HL-60 (cell line): ENCODE measurements at regions not wholly inside any gene's neighbourhood (a gene's known extent, or its start where the extent isn't known, plus 50 kb on each side); places are given as distances from the start of the nearest gene placed in this dataset.

Experiments used
- DNase-seq, 2 experiments: peaks; one replicate each; pipeline ENCODE4 v3.0.0-alpha.2; 2010 to 2020; ENCODE audit warnings: low read depth in 1 of 2, low spot score in 1 of 2
- H3K27ac ChIP-seq: fragments of 250-450 bp; sonication (Bioruptor Pico); replicated peaks from 2 replicates; pipeline ENCODE4 v1.5.1; 2020; ENCODE audit warnings: mild to moderate bottlenecking, moderate library complexity
- H3K27me3 ChIP-seq: fragments of 250-450 bp; sonication (Bioruptor Pico); 2 replicates; pipeline ENCODE4 v1.5.1; 2021; ENCODE audit warnings: mild to moderate bottlenecking, moderate library complexity; ENCODE audit not compliant: insufficient read depth, poor library complexity, severe bottlenecking
- H3K4me3 ChIP-seq: replicated peaks from 2 replicates; pipeline ENCODE4 v1.5.1; 2011; ENCODE audit warnings: mild to moderate bottlenecking, control low read depth, low read length; ENCODE audit not compliant: insufficient read depth
- GABPA ChIP-seq: IDR thresholded peaks from 2 replicates; pipeline ENCODE4 v1.6.1; 2012; ENCODE audit warnings: low read depth
- POLR2AphosphoS5 ChIP-seq: IDR thresholded peaks from 2 replicates; pipeline ENCODE4 v1.6.1; 2012; ENCODE audit warnings: low read depth
- SPI1 ChIP-seq: IDR thresholded peaks from 2 replicates; pipeline ENCODE4 v1.6.1; 2012; ENCODE audit warnings: low read depth, mild to moderate bottlenecking, borderline replicate concordance
- TF ChIP-seq, protein P1 (sequence below): IDR thresholded peaks from 2 replicates; pipeline ENCODE4 v1.6.1; 2012; ENCODE audit warnings: low read depth; ENCODE audit not compliant: insufficient replicate concordance
- TF ChIP-seq, protein P2 (sequence below): IDR thresholded peaks from one replicate; pipeline ENCODE4 v1.5.1; 2011; ENCODE audit warnings: low read length, control low read depth, inconsistent platforms; ENCODE audit not compliant: insufficient read depth

DNA sequence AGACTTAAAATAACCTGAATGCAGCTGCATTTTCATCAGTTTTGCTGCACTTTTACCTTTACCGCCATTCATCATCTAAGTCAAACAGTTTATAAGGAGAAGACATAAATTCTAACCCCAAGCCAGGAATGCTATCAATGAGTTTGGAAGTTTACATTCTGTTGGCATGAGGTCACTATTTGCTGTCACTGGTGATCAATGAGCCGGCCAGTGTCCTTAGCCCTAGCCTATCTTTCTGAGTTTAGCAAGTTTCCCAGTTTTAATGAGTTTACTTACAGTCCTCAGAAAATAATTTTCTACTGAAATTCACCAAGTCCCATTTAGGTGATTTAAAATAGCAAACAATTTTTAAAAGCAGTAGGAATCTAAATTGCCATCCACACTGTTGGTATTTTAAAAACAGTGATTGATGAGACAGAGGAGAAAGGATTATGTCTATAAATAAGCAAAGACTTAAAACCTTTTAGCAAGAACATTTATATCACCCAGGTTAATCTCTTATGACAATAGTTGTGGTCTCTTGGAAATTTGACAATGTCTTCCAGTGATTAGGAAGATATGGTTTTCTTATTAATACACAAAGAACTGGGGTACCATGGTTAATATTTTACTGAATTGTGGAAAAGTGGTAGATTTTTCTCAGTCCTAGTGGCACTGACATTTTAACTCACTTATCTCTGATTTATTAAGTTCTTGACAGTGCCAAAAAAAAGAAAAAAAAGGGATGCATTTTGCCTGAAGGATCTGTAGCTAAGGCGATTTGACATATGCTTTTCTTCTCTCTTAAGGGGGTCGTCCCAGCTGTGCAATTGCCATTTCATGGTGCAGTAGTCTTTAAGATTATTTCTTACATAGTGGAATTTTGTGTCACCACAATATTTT lies 443.4 kb upstream of the ANKRD30A start:
- Histone ChIP-seq H3K4me3 (no peak overlapping the region), H3K27me3 (no peaks in the 10 kb centered on the region), H3K27ac (no peak overlapping the region)
- no peak for DNase-seq
- TF ChIP-seq SPI1 (no peak), POLR2AphosphoS5 (no peak), GABPA (no peak)
- TF ChIP-seq, protein P1, sequence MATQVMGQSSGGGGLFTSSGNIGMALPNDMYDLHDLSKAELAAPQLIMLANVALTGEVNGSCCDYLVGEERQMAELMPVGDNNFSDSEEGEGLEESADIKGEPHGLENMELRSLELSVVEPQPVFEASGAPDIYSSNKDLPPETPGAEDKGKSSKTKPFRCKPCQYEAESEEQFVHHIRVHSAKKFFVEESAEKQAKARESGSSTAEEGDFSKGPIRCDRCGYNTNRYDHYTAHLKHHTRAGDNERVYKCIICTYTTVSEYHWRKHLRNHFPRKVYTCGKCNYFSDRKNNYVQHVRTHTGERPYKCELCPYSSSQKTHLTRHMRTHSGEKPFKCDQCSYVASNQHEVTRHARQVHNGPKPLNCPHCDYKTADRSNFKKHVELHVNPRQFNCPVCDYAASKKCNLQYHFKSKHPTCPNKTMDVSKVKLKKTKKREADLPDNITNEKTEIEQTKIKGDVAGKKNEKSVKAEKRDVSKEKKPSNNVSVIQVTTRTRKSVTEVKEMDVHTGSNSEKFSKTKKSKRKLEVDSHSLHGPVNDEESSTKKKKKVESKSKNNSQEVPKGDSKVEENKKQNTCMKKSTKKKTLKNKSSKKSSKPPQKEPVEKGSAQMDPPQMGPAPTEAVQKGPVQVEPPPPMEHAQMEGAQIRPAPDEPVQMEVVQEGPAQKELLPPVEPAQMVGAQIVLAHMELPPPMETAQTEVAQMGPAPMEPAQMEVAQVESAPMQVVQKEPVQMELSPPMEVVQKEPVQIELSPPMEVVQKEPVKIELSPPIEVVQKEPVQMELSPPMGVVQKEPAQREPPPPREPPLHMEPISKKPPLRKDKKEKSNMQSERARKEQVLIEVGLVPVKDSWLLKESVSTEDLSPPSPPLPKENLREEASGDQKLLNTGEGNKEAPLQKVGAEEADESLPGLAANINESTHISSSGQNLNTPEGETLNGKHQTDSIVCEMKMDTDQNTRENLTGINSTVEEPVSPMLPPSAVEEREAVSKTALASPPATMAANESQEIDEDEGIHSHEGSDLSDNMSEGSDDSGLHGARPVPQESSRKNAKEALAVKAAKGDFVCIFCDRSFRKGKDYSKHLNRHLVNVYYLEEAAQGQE = no peak
- TF ChIP-seq, protein P2, sequence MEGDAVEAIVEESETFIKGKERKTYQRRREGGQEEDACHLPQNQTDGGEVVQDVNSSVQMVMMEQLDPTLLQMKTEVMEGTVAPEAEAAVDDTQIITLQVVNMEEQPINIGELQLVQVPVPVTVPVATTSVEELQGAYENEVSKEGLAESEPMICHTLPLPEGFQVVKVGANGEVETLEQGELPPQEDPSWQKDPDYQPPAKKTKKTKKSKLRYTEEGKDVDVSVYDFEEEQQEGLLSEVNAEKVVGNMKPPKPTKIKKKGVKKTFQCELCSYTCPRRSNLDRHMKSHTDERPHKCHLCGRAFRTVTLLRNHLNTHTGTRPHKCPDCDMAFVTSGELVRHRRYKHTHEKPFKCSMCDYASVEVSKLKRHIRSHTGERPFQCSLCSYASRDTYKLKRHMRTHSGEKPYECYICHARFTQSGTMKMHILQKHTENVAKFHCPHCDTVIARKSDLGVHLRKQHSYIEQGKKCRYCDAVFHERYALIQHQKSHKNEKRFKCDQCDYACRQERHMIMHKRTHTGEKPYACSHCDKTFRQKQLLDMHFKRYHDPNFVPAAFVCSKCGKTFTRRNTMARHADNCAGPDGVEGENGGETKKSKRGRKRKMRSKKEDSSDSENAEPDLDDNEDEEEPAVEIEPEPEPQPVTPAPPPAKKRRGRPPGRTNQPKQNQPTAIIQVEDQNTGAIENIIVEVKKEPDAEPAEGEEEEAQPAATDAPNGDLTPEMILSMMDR = no peak

DNA sequence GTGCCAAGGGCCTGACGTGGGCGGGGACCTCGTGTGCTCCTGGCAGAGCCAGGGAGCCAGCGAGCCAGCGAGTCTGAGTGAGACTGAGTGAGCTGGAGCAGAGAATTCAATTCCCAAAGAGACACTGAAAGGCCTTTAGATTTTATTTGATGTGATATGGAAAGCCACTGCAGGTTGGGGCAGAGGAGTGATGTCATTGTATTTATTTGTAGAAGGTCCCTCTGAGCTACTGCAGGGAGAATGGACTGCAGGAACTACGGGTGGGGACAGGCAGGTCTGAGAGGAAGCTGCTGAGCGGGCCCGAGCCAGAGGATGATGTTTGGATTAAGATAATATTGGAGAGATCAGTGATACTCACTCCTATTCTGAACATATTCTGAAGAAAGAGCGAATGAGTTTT lies 445.8 kb upstream of the ANKRD30A start:
- Histone ChIP-seq H3K4me3 (no peak overlapping the region), H3K27me3 (no peaks in the 10 kb centered on the region), H3K27ac (no peak overlapping the region)
- no peak for DNase-seq
- TF ChIP-seq, protein P2 = no peak
- no peak for TF ChIP-seq GABPA
- no peak for TF ChIP-seq POLR2AphosphoS5
- TF ChIP-seq SPI1 = no peak

DNA sequence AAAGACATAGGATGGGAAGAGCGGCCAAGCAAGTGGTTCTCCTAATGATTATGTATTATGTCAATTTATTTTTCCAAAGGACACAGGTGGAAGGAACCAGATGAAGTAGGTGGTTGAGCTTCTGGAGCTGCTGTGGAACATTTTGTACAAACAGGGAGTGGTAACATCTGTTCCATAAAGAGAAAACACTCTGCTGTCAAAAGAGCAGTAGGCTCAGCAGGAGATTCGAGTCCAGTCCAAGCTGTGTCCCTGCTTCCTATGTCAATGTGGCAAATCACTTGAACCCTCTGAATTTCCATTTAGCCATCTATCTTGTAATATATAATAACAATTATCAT lies 448.0 kb upstream of the ANKRD30A start:
- H3K4me3 ChIP-seq = no peak overlapping the region
- no peak for DNase-seq
- no peaks in the 10 kb centered on the region for H3K27me3 ChIP-seq
- TF ChIP-seq POLR2AphosphoS5 (no peak), SPI1 (no peak), GABPA (no peak)
- TF ChIP-seq, protein P2 = no peak
- TF ChIP-seq, protein P1 = no peak
- no peak overlapping the region for H3K27ac ChIP-seq
